Mesendoderm (in vitro differentiated cells): ENCODE measurements at regions not wholly inside any gene's neighbourhood (a gene's known extent, or its start where the extent isn't known, plus 50 kb on each side); places are given as distances from the start of the nearest gene placed in this dataset.

Source experiments
- DNase-seq: peaks from one replicate; pipeline ENCODE4 v3.0.0; 2013
- H2AK5ac ChIP-seq: 2 replicates; pipeline ENCODE4 v1.6.1; 2013; ENCODE audit warnings: low read length, inconsistent platforms
- H2BK120ac ChIP-seq: 2 replicates; pipeline ENCODE4 v1.6.1; 2013; ENCODE audit warnings: low read depth, mild to moderate bottlenecking, low read length, moderate library complexity, mixed read lengths
- H2BK15ac ChIP-seq: replicated peaks from 2 replicates; pipeline ENCODE4 v1.6.1; 2013; ENCODE audit warnings: low read depth, mild to moderate bottlenecking, moderate library complexity
- H2BK5ac ChIP-seq: 2 replicates; pipeline ENCODE4 v1.6.1; 2013; ENCODE audit warnings: low read length, inconsistent platforms
- H3K18ac ChIP-seq: 2 replicates; pipeline ENCODE4 v1.6.1; 2013; ENCODE audit warnings: mild to moderate bottlenecking, low read length, mixed read lengths
- H3K23ac ChIP-seq: one replicate; pipeline ENCODE4 v1.6.1; 2013; ENCODE audit warnings: low read length
- H3K27ac ChIP-seq: 2 replicates; pipeline ENCODE4 v1.5.1; 2013; ENCODE audit warnings: low read depth, mild to moderate bottlenecking, inconsistent platforms, low read length, moderate library complexity
- H3K27me3 ChIP-seq: 2 replicates; pipeline ENCODE4 v1.6.1; 2013; ENCODE audit warnings: low read length, control low read depth, mild to moderate bottlenecking, inconsistent platforms; ENCODE audit not compliant: insufficient read depth, poor library complexity
- H3K36me3 ChIP-seq: 2 replicates; pipeline ENCODE4 v1.6.1; 2013; ENCODE audit warnings: low read length, inconsistent platforms; ENCODE audit not compliant: control insufficient read depth, insufficient read depth
- H3K4ac ChIP-seq: one replicate; pipeline ENCODE4 v1.6.1; 2013; ENCODE audit warnings: low read depth, mild to moderate bottlenecking, low read length, moderate library complexity
- H3K4me1 ChIP-seq: 2 replicates; pipeline ENCODE4 v1.6.1; 2013; ENCODE audit warnings: low read depth, low read length, inconsistent platforms; ENCODE audit not compliant: control insufficient read depth
- H3K4me2 ChIP-seq: 2 replicates; pipeline ENCODE4 v1.6.1; 2013; ENCODE audit warnings: low read length
- H3K4me3 ChIP-seq: 2 replicates; pipeline ENCODE4 v1.5.1; 2013; ENCODE audit warnings: mild to moderate bottlenecking, low read length
- H3K56ac ChIP-seq: one replicate; pipeline ENCODE4 v1.6.1; 2013; ENCODE audit warnings: low read length
- H3K79me1 ChIP-seq: 2 replicates; pipeline ENCODE4 v1.6.1; 2013; ENCODE audit warnings: low read length, inconsistent platforms
- H3K79me2 ChIP-seq: 2 replicates; pipeline ENCODE4 v1.6.1; 2013; ENCODE audit warnings: mild to moderate bottlenecking, low read length; ENCODE audit not compliant: control insufficient read depth, insufficient read depth
- H3K9ac ChIP-seq: 2 replicates; pipeline ENCODE4 v1.6.1; 2013; ENCODE audit warnings: low read length, inconsistent platforms
- H4K5ac ChIP-seq: one replicate; pipeline ENCODE4 v1.6.1; 2013; ENCODE audit warnings: low read length
- H4K8ac ChIP-seq: one replicate; pipeline ENCODE4 v1.6.1; 2013; ENCODE audit warnings: low read depth, mild to moderate bottlenecking, control low read depth, low read length, moderate library complexity
- WGBS: extraction: QIAGEN DNeasy Blood & Tissue Kit; methylation state at CpG from one replicate; pipeline ENCODE4 v1.1.7; 2013; ENCODE audit warnings: low lambda C conversion rate, missing lambda C conversion rate; ENCODE audit not compliant: insufficient coverage; ENCODE audit errors: extremely low coverage; 5-methylcytosine and 5-hydroxymethylcytosine counted together

DNA sequence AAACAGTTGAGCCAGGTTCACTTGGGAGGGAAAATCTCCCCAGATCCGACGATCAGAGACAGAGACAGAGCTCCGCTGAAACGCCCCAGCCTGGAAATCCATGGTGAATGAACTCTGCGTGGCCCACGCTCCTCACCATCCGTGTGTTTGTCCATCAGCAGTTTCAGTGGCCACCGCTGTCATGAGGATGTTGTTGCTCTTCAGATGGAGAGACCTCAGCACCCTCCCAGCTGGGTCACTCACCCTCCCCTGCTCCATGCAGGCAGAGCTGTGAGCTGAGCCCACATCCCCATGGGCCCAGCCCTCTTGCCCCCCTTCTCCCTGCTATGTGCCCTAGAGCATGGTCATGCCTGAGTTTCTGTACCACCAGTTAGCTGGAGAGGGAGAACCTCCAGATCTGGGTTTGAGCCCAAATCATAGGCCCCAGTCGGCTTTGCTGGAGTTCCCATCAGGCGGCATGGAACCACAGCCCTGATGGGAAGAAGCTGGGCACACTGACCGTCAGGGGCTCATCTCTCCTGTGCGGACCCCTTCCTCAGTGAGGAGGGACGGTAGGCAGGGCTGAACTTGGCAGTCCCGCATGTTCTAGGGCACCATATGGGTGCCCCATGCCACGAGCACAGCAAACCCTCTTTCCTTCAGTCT, 154.4 kb upstream of the COL5A1 start:
- no peak overlapping the region for H3K4me3 ChIP-seq
- H3K4me2 ChIP-seq = no peak overlapping the region
- DNase-seq = no peak
- H2BK120ac ChIP-seq = no peak overlapping the region
- no peak overlapping the region for H3K4ac ChIP-seq
- H2BK15ac ChIP-seq = no peak overlapping the region
- no peaks in the 10 kb centered on the region for H3K27me3 ChIP-seq
- no peaks in the 10 kb centered on the region for H3K4me1 ChIP-seq
- WGBS = no CpG with 5 or more reads among the region's 15 CpGs
- H4K8ac ChIP-seq = no peak overlapping the region
- no peaks in the 10 kb centered on the region for H3K36me3 ChIP-seq
- H4K5ac ChIP-seq = no peak overlapping the region
- H3K27ac ChIP-seq = no peak overlapping the region
- no peaks in the 10 kb centered on the region for H3K79me2 ChIP-seq
- H3K23ac ChIP-seq = no peak overlapping the region
- no peak overlapping the region for H3K56ac ChIP-seq
- H3K18ac ChIP-seq = no peak overlapping the region
- no peak overlapping the region for H3K9ac ChIP-seq
- no peak overlapping the region for H2BK5ac ChIP-seq
- no peak overlapping the region for H2AK5ac ChIP-seq
- H3K79me1 ChIP-seq = no peaks in the 10 kb centered on the region

DNA sequence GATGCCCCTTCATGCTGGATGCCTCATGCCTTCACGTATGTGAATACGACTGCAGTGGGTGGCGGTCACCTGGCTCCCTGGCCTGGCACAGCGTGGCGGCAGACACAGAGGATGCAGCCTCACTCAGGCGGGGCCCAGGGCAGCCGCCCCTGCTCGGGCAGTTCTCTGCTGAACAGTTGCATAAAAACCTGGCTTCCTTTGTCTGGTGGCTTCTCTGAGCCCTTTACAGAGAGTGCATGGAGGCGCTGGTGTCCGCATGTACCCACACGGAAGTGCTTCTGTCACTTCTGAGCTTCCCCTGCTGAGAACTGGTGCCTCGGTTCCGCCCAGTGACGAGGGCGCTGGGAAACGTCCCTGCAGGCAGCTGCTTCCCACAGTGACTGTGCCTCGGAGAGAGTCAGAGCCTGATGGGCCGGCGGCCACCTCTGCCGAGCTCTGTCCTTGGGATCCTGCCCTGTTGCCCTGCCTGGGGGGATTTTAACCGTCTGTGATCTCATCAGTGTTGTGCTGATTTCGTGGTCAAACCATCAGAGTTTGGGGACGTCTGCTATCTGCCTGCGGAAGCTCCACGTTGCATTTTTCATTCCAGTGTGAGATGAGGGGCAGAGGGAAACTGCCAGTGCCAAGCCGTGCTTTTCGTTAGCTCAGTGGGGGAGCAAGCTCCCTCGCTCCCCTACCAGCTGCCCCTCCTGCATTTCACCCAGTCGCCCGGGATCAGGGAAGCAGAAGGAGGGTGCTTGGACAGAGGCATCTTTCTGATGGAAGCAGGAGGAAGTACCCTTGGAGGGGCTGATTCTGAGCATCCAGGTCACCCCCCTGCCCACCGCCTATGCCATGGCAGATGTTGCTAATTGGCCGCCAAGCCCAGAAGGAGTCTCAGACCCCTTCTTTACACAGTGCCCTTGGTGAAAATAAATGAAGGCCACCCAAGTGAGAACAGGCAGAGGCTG, 153.0 kb upstream of the COL5A1 start:
- Histone ChIP-seq H3K79me1 (no peaks in the 10 kb centered on the region), H4K8ac (no peak overlapping the region), H3K18ac (no peak overlapping the region), H2BK5ac (no peak overlapping the region), H3K4ac (no peak overlapping the region), H3K27me3 (no peaks in the 10 kb centered on the region), H3K4me1 (no peaks in the 10 kb centered on the region), H3K4me2 (no peak overlapping the region), H3K56ac (no peak overlapping the region), H2BK15ac (no peak overlapping the region), H3K23ac (peak overlapping the region; percentile 15), H2BK120ac (no peak overlapping the region), H3K4me3 (no peak overlapping the region), H2AK5ac (no peak overlapping the region), H3K36me3 (no peaks in the 10 kb centered on the region), H3K79me2 (no peaks in the 10 kb centered on the region), H3K27ac (no peak overlapping the region), H4K5ac (no peak overlapping the region), H3K9ac (no peak overlapping the region)
- DNase-seq = no peak
- WGBS = no CpG with 5 or more reads among the region's 32 CpGs

DNA sequence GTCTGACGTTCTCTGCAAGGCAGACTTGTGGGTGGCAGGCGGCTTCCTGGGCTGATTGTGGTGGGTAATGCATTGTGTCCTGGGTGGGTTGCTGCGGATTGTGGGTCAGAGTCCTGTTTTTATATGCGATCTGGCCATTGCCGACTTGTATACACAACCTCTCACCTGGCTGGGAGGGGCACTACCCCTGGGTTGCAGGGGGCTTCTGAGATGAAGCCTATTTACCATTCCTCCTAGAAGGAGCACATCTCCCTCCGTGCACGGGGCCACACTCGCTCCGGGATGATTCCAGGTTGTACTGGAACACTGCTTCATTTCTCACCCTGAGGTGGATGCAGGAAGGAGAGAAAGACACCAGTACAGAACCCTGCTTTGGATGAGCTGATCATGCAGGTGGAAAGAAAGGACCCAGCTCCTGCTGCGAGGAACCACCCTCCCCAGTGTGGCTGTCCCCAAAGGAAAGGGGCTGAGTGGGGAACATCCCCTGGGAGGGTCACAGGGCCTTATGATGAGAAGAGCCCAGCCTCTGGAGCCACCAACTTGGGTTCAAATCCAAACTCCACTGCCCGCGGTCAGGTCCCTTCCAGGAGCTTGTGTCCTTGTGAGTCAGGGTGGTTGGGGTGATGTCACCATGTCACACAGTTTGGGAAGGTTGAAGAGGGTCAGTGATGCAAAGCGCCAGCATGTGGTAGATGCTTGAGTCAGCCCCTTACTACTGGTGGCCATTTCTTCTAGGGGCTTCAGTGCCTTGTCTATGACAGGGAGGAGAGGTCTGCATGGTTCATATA, 151.8 kb upstream of the COL5A1 start:
- Histone ChIP-seq H3K36me3 (no peaks in the 10 kb centered on the region), H3K23ac (no peak overlapping the region), H2AK5ac (no peak overlapping the region), H3K79me1 (no peaks in the 10 kb centered on the region), H3K27me3 (no peaks in the 10 kb centered on the region), H2BK15ac (no peak overlapping the region), H4K8ac (no peak overlapping the region), H3K4me2 (no peak overlapping the region), H3K18ac (no peak overlapping the region), H3K27ac (no peak overlapping the region), H2BK120ac (no peak overlapping the region), H2BK5ac (no peak overlapping the region), H3K4ac (no peak overlapping the region), H3K4me1 (no peaks in the 10 kb centered on the region), H3K56ac (no peak overlapping the region), H3K79me2 (no peaks in the 10 kb centered on the region), H3K4me3 (no peak overlapping the region), H3K9ac (no peak overlapping the region), H4K5ac (no peak overlapping the region)
- no peak for DNase-seq
- WGBS = no CpG with 5 or more reads among the region's 13 CpGs

DNA sequence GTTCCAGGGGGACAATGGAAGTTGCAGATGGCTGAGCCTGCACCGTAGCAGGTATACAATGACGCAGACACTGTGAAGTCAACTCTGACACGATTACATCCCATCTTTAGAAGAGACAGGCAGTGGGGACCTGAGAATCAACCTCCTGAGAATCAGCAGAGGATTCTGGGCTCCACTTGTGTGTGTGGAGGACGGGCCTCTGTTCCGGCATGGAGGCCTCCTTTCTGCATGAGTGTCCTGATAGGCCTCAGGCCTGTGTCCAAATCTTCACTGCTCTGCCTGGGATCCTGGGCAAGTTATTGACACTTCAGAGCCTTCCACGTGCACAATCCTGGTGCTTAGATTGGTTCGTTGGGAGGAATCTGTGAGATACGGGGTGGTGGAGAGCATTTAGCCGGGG, 151.2 kb upstream of the COL5A1 start:
- H2BK15ac ChIP-seq = no peak overlapping the region
- H3K36me3 ChIP-seq = no peaks in the 10 kb centered on the region
- no peak overlapping the region for H3K4ac ChIP-seq
- no peaks in the 10 kb centered on the region for H3K79me1 ChIP-seq
- no peak overlapping the region for H3K4me2 ChIP-seq
- H4K5ac ChIP-seq = no peak overlapping the region
- no peak overlapping the region for H3K4me3 ChIP-seq
- H3K9ac ChIP-seq = no peak overlapping the region
- no peak overlapping the region for H2BK120ac ChIP-seq
- no peak for DNase-seq
- no peak overlapping the region for H4K8ac ChIP-seq
- H3K23ac ChIP-seq = no peak overlapping the region
- no peak overlapping the region for H3K18ac ChIP-seq
- no peak overlapping the region for H2BK5ac ChIP-seq
- no peaks in the 10 kb centered on the region for H3K27me3 ChIP-seq
- WGBS = no CpG with 5 or more reads among the region's 9 CpGs
- no peaks in the 10 kb centered on the region for H3K79me2 ChIP-seq
- H3K56ac ChIP-seq = no peak overlapping the region
- H3K27ac ChIP-seq = no peak overlapping the region
- no peaks in the 10 kb centered on the region for H3K4me1 ChIP-seq
- no peak overlapping the region for H2AK5ac ChIP-seq

DNA sequence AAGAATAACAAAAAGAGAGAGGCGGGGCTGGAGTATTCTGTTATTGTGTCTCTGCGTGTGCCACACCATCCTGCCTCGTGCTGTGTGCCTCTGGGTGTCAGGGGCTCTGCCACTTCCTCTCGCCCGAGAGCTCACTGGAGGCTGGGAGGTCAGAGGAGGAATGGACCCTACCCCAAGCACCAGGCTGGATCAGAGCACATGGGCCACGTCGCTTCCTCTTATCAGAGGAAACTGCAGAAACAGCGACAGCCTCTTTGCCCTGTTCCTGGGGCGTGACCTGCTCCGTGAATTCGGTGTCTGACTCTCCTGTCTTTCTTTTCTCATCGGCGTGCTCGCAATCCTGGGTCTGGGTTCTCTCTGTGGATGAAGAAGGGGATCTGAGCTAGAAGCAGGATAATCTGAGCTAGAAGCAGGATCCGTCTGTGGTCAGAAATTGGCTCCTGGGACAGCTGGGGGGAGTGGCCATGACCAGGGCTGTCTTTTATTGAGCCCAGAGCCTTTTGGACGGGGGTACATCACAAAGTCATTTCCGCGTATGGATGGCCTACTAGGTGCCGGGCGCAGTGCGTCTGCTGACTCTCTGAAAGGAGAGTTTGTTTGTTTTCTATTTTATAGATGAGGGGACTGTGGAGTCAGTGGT, 150.3 kb upstream of the COL5A1 start:
- Histone ChIP-seq H2BK120ac (no peak overlapping the region), H3K18ac (no peak overlapping the region), H2BK15ac (no peak overlapping the region), H3K79me1 (no peaks in the 10 kb centered on the region), H3K36me3 (no peaks in the 10 kb centered on the region), H3K9ac (no peak overlapping the region), H3K27me3 (no peaks in the 10 kb centered on the region), H3K56ac (no peak overlapping the region), H4K8ac (no peak overlapping the region), H2AK5ac (no peak overlapping the region), H3K4me3 (no peak overlapping the region), H3K23ac (no peak overlapping the region), H4K5ac (no peak overlapping the region), H3K4me2 (no peak overlapping the region), H3K4me1 (no peaks in the 10 kb centered on the region), H3K4ac (no peak overlapping the region), H3K79me2 (no peaks in the 10 kb centered on the region), H2BK5ac (no peak overlapping the region), H3K27ac (no peak overlapping the region)
- no peak for DNase-seq
- WGBS = no CpG with 5 or more reads among the region's 21 CpGs
